Activated naive CD8-positive, alpha-beta T cell (primary cell): ENCODE measurements at regions not wholly inside any gene's neighbourhood (a gene's known extent, or its start where the extent isn't known, plus 50 kb on each side); places are given as distances from the start of the nearest gene placed in this dataset.
A peak's percentile ranks its signal among the peaks of the same experiment; 100 is the strongest.

Experiments
- H3K27ac Mint-ChIP-seq: one replicate; pipeline ENCODE4 v1.8.0; 2021; ENCODE audit warnings: mixed read lengths
- H3K27me3 Mint-ChIP-seq: one replicate; pipeline ENCODE4 v1.8.0; 2021; ENCODE audit warnings: mixed read lengths
- H3K36me3 Mint-ChIP-seq: one replicate; pipeline ENCODE4 v1.8.0; 2021; ENCODE audit warnings: mixed read lengths
- H3K4me1 Mint-ChIP-seq: one replicate; pipeline ENCODE4 v1.8.0; 2021; ENCODE audit warnings: low read depth, mixed read lengths
- H3K4me3 Mint-ChIP-seq: one replicate; pipeline ENCODE4 v1.8.0; 2021; ENCODE audit warnings: mild to moderate bottlenecking, mixed read lengths
- H3K9me3 Mint-ChIP-seq: one replicate; pipeline ENCODE4 v1.8.0; 2021; ENCODE audit warnings: low read depth, mixed read lengths

- Mint-ChIP-seq H3K4me1 (no peaks in the 10 kb centered on the region), H3K27me3 (peaks cover 5% of the 10 kb centered on the region), H3K4me3 (no peak overlapping the region), H3K36me3 (no peaks in the 10 kb centered on the region), H3K27ac (peak overlapping the region; percentile 13), H3K9me3 (no peaks in the 10 kb centered on the region)
Observed at GRCh38 chr20:56839786-56840185, 210.7 kb downstream of the TFAP2C start.

GRCh38 chr20:56840716-56841261, 211.7 kb downstream of the TFAP2C start:
- Mint-ChIP-seq H3K36me3 (no peaks in the 10 kb centered on the region), H3K27ac (no peak overlapping the region), H3K9me3 (no peaks in the 10 kb centered on the region), H3K4me3 (no peak overlapping the region), H3K27me3 (peaks cover 5% of the 10 kb centered on the region), H3K4me1 (no peaks in the 10 kb centered on the region)

GRCh38 chr20:56841346-56841908, 212.3 kb downstream of the TFAP2C start:
- H3K27ac Mint-ChIP-seq: no peak overlapping the region
- no peaks in the 10 kb centered on the region for H3K4me1 Mint-ChIP-seq
- H3K27me3 Mint-ChIP-seq: peaks cover 5% of the 10 kb centered on the region
- H3K36me3 Mint-ChIP-seq: no peaks in the 10 kb centered on the region
- no peaks in the 10 kb centered on the region for H3K9me3 Mint-ChIP-seq
- no peak overlapping the region for H3K4me3 Mint-ChIP-seq

GRCh38 chr20:56842056-56842455, 212.9 kb downstream of the TFAP2C start:
- no peak overlapping the region for H3K4me3 Mint-ChIP-seq
- H3K9me3 Mint-ChIP-seq: no peaks in the 10 kb centered on the region
- peaks cover 5% of the 10 kb centered on the region for H3K27me3 Mint-ChIP-seq
- no peak overlapping the region for H3K27ac Mint-ChIP-seq
- H3K36me3 Mint-ChIP-seq: no peaks in the 10 kb centered on the region
- H3K4me1 Mint-ChIP-seq: no peaks in the 10 kb centered on the region

- Mint-ChIP-seq H3K27ac (no peak overlapping the region), H3K4me3 (no peak overlapping the region), H3K4me1 (no peaks in the 10 kb centered on the region), H3K36me3 (no peaks in the 10 kb centered on the region), H3K9me3 (no peaks in the 10 kb centered on the region), H3K27me3 (peaks cover 3% of the 10 kb centered on the region)
Observed at GRCh38 chr20:56843386-56843785, 214.3 kb downstream of the TFAP2C start.

- Mint-ChIP-seq H3K4me1 (no peaks in the 10 kb centered on the region), H3K27ac (no peak overlapping the region), H3K36me3 (no peaks in the 10 kb centered on the region), H3K9me3 (no peaks in the 10 kb centered on the region), H3K27me3 (peaks cover 3% of the 10 kb centered on the region), H3K4me3 (no peak overlapping the region)
Observed at GRCh38 chr20:56843817-56844216, 214.7 kb downstream of the TFAP2C start.

GRCh38 chr20:56845546-56846086, 216.5 kb downstream of the TFAP2C start:
- H3K4me3 Mint-ChIP-seq: no peak overlapping the region
- H3K27ac Mint-ChIP-seq: no peak overlapping the region
- H3K9me3 Mint-ChIP-seq: no peaks in the 10 kb centered on the region
- peaks cover 2% of the 10 kb centered on the region for H3K27me3 Mint-ChIP-seq
- H3K36me3 Mint-ChIP-seq: no peaks in the 10 kb centered on the region
- H3K4me1 Mint-ChIP-seq: no peaks in the 10 kb centered on the region

- Mint-ChIP-seq H3K4me1 (no peaks in the 10 kb centered on the region), H3K4me3 (no peak overlapping the region), H3K9me3 (no peaks in the 10 kb centered on the region), H3K36me3 (no peaks in the 10 kb centered on the region), H3K27ac (no peak overlapping the region), H3K27me3 (peaks cover 2% of the 10 kb centered on the region)
Observed at GRCh38 chr20:56848561-56848960, 219.5 kb downstream of the TFAP2C start.

GRCh38 chr20:56851552-56851951, 222.4 kb downstream of the TFAP2C start:
- H3K4me1 Mint-ChIP-seq: no peaks in the 10 kb centered on the region
- peaks cover 2% of the 10 kb centered on the region for H3K27me3 Mint-ChIP-seq
- H3K27ac Mint-ChIP-seq: no peak overlapping the region
- H3K36me3 Mint-ChIP-seq: no peaks in the 10 kb centered on the region
- no peak overlapping the region for H3K4me3 Mint-ChIP-seq
- H3K9me3 Mint-ChIP-seq: no peaks in the 10 kb centered on the region

- no peak overlapping the region for H3K27ac Mint-ChIP-seq
- H3K4me1 Mint-ChIP-seq: no peaks in the 10 kb centered on the region
- peaks cover 3% of the 10 kb centered on the region for H3K27me3 Mint-ChIP-seq
- no peak overlapping the region for H3K4me3 Mint-ChIP-seq
- no peaks in the 10 kb centered on the region for H3K9me3 Mint-ChIP-seq
- H3K36me3 Mint-ChIP-seq: no peaks in the 10 kb centered on the region
Observed at GRCh38 chr20:56855708-56856107, 226.6 kb downstream of the TFAP2C start.

- Mint-ChIP-seq H3K27me3 (peaks cover 14% of the 10 kb centered on the region), H3K4me1 (no peaks in the 10 kb centered on the region), H3K9me3 (no peaks in the 10 kb centered on the region), H3K27ac (no peak overlapping the region), H3K4me3 (no peak overlapping the region), H3K36me3 (no peaks in the 10 kb centered on the region)
Observed at GRCh38 chr20:56857950-56858349, 228.8 kb downstream of the TFAP2C start.

- no peaks in the 10 kb centered on the region for H3K9me3 Mint-ChIP-seq
- H3K27me3 Mint-ChIP-seq: peaks cover 23% of the 10 kb centered on the region
Observed at GRCh38 chr20:56859039-56859800, 230.1 kb downstream of the TFAP2C start.

GRCh38 chr20:56859801-56860261, 230.7 kb downstream of the TFAP2C start:
- Mint-ChIP-seq H3K27ac (no peak overlapping the region), H3K36me3 (no peaks in the 10 kb centered on the region), H3K4me1 (no peaks in the 10 kb centered on the region), H3K4me3 (no peak overlapping the region), H3K9me3 (no peaks in the 10 kb centered on the region), H3K27me3 (peaks cover 27% of the 10 kb centered on the region)

More at GRCh38 chr20:56859039-56859800, 230.1 kb downstream of the TFAP2C start:
- H3K4me3 Mint-ChIP-seq: no peak overlapping the region
- H3K27ac Mint-ChIP-seq: no peak overlapping the region
- H3K4me1 Mint-ChIP-seq: no peaks in the 10 kb centered on the region
- no peaks in the 10 kb centered on the region for H3K36me3 Mint-ChIP-seq

GRCh38 chr20:56860413-56860812, 231.3 kb downstream of the TFAP2C start:
- H3K4me3 Mint-ChIP-seq: no peak overlapping the region
- no peaks in the 10 kb centered on the region for H3K9me3 Mint-ChIP-seq
- no peak overlapping the region for H3K27ac Mint-ChIP-seq
- H3K27me3 Mint-ChIP-seq: peaks cover 32% of the 10 kb centered on the region
- H3K36me3 Mint-ChIP-seq: no peaks in the 10 kb centered on the region
- no peaks in the 10 kb centered on the region for H3K4me1 Mint-ChIP-seq

- no peaks in the 10 kb centered on the region for H3K9me3 Mint-ChIP-seq
- H3K36me3 Mint-ChIP-seq: no peaks in the 10 kb centered on the region
- H3K4me1 Mint-ChIP-seq: no peaks in the 10 kb centered on the region
- no peak overlapping the region for H3K4me3 Mint-ChIP-seq
- H3K27me3 Mint-ChIP-seq: peaks cover 37% of the 10 kb centered on the region
- no peak overlapping the region for H3K27ac Mint-ChIP-seq
Observed at GRCh38 chr20:56861590-56861989, 232.5 kb downstream of the TFAP2C start.
